ENCODE measurements at regions not wholly inside any gene's neighbourhood (a gene's known extent, or its start where the extent isn't known, plus 50 kb on each side); places are given as distances from the start of the nearest gene placed in this dataset.

DNA sequence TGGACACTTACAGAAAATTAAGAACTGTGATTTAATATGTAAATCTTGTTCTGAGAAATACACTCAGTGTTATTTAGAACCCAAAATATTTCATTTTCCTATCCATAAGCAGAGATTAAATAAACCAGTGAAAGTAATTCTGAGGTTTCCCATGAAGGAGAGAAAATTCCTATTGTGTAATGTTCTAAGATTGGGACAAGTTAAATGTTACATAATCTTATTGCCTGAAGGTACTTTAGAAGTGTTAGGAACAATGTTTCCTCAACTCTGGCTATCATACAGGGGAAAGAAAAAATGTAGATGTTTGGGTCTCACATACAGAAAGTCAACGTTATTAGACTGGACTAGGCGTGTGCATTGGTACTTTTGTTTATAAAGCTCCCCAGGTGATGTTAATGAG is 281.9 kb upstream of the SYT10 start:
- H3K27me3 ChIP-seq = no peaks in the 10 kb centered on the region
- H3K4me3 ChIP-seq = no peak overlapping the region
- no peaks in the 10 kb centered on the region for H3K9me3 ChIP-seq
- no peaks in the 10 kb centered on the region for H3K4me1 ChIP-seq
- H3K27ac ChIP-seq = no peak overlapping the region
- TF ChIP-seq, protein P1, sequence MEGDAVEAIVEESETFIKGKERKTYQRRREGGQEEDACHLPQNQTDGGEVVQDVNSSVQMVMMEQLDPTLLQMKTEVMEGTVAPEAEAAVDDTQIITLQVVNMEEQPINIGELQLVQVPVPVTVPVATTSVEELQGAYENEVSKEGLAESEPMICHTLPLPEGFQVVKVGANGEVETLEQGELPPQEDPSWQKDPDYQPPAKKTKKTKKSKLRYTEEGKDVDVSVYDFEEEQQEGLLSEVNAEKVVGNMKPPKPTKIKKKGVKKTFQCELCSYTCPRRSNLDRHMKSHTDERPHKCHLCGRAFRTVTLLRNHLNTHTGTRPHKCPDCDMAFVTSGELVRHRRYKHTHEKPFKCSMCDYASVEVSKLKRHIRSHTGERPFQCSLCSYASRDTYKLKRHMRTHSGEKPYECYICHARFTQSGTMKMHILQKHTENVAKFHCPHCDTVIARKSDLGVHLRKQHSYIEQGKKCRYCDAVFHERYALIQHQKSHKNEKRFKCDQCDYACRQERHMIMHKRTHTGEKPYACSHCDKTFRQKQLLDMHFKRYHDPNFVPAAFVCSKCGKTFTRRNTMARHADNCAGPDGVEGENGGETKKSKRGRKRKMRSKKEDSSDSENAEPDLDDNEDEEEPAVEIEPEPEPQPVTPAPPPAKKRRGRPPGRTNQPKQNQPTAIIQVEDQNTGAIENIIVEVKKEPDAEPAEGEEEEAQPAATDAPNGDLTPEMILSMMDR (IDR thresholded peaks at IDR 0.05) = no peak
- TF ChIP-seq EP300 (IDR thresholded peaks at IDR 0.05) (no peak), POLR2A (IDR thresholded peaks at IDR 0.05) (no peak)
- DNase-seq (ENCODE audit: low spot score in 2 of 2) = no peak
- H3K36me3 ChIP-seq = no peaks in the 10 kb centered on the region
- WGBS, 2 donors = 78 to 80% methylated on average over 2 of the region's 2 CpGs

DNA sequence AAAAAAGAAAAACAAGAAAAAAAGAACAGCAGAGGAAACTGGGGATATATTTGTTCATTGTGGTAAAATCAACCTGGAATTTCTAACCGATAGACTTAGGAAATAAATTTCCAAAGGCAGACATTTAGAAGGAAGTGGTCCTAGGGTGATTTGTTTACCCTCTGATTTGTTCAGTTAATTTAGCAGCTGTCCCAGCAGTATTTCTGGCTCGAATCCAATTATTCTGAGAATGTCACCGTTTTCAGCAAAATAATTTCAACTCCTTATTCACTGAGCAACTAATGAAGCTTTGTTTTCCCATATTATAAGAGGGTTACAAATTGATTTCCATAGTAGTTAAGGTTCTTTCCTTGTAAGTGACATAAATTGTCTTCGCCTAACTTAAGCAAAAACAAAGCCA is 285.2 kb upstream of the SYT10 start:
- 33 to 43% methylated on average over 4 of the region's 4 CpGs for WGBS, 2 donors

DNA sequence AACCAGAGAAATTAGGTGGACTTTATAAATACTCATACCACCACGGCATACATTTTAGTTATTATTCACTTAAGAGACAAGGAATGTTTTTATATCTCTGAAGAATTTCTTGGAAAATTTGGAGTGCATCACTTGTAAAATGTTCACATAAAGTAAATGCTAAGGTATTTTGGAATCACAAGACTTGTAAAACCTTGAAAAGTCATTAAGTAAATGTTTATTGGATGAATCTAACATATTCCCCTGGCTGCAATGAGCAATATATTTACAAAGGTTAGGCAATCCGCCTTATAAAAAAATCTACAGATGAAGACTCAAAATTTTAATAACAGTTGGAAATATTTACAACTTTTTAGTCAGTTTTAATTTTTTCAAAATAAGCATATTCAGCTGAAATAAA is 287.4 kb upstream of the ALG10 start:
- H3K27ac ChIP-seq = no peak overlapping the region
- WGBS, 2 donors = 75 to 79% methylated on average over 2 of the region's 2 CpGs
- H3K27me3 ChIP-seq = no peaks in the 10 kb centered on the region
- H3K36me3 ChIP-seq = no peaks in the 10 kb centered on the region
- no peak for TF ChIP-seq EP300 (IDR thresholded peaks at IDR 0.05)
- no peak for TF ChIP-seq POLR2A (IDR thresholded peaks at IDR 0.05)
- TF ChIP-seq, protein P1 (IDR thresholded peaks at IDR 0.05) = no peak
- H3K4me1 ChIP-seq = no peaks in the 10 kb centered on the region
- peaks cover 0 to 7% (median 0%) of the 10 kb centered on the region in 4 donors for H3K9me3 ChIP-seq
- no peak for DNase-seq (ENCODE audit: low spot score in 2 of 2)
- no peak overlapping the region for H3K4me3 ChIP-seq

More for the DNA sequence above, 285.2 kb upstream of the SYT10 start:
- Histone ChIP-seq H3K4me3 (no peak overlapping the region), H3K36me3 (no peaks in the 10 kb centered on the region), H3K9me3 (peaks cover 0 to 5% (median 0%) of the 10 kb centered on the region in 4 donors), H3K4me1 (no peaks in the 10 kb centered on the region), H3K27ac (no peak overlapping the region), H3K27me3 (no peaks in the 10 kb centered on the region)
- DNase-seq (ENCODE audit: low spot score in 2 of 2) = no peak
- TF ChIP-seq POLR2A (IDR thresholded peaks at IDR 0.05) = no peak
- TF ChIP-seq EP300 (IDR thresholded peaks at IDR 0.05) = no peak
- TF ChIP-seq, protein P1 (IDR thresholded peaks at IDR 0.05) = no peak

DNA sequence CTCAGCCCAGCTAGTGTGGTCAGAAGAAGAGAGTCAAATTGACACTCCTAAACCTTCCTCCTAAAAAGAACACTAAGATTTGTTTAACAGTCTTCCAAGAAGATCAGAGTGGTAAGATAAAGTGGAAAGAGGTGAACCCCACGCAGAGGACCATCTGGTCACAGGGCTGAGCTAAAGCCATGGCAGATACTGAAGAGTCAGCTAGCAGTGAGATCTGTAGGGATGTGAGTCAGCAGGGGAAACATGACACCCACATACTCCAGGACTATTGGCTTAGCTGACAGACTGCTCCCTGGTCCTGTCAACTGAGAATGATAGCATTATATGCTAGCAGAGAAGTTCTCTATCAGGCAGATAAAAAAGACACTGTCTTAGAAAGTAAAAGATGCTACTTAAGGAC is 269.4 kb upstream of the ALG10 start:
- Histone ChIP-seq H3K36me3 (no peaks in the 10 kb centered on the region), H3K27ac (no peak overlapping the region), H3K4me1 (no peaks in the 10 kb centered on the region), H3K9me3 (no peaks in the 10 kb centered on the region), H3K4me3 (no peak overlapping the region), H3K27me3 (no peaks in the 10 kb centered on the region)
- 50 to 60% methylated on average over 1 of the region's 1 CpG for WGBS, 2 donors
- no peak for DNase-seq (ENCODE audit: low spot score in 2 of 2)
- no peak for TF ChIP-seq EP300 (IDR thresholded peaks at IDR 0.05)
- TF ChIP-seq POLR2A (IDR thresholded peaks at IDR 0.05) = no peak
- TF ChIP-seq, protein P1 (IDR thresholded peaks at IDR 0.05) = no peak

DNA sequence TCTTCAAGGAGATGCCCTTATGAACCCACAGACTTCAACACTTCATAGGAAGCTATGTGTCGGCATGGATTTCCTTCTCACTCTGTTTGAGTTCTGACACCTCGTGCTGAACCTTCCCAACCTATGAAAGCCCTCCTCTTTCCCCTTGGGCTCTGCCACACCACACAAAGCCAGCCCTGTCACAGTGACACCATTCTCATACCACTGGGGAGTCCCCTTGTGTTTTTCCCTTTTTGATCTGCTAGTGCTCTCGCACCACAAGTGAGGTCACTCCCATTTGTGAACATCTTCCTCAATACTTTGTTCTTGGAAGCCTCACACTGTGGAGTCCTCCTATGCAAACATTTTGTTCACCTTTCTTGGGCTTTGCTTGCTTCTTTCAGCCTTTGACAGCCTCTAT is 264.6 kb upstream of the ALG10 start:
- 75 to 88% methylated on average over 3 of the region's 3 CpGs for WGBS, 2 donors
- Histone ChIP-seq H3K27me3 (no peaks in the 10 kb centered on the region), H3K27ac (no peak overlapping the region), H3K36me3 (no peaks in the 10 kb centered on the region), H3K9me3 (no peaks in the 10 kb centered on the region), H3K4me3 (no peak overlapping the region), H3K4me1 (no peaks in the 10 kb centered on the region)
- TF ChIP-seq POLR2A (IDR thresholded peaks at IDR 0.05) = no peak
- DNase-seq (ENCODE audit: low spot score in 2 of 2) = no peak

DNA sequence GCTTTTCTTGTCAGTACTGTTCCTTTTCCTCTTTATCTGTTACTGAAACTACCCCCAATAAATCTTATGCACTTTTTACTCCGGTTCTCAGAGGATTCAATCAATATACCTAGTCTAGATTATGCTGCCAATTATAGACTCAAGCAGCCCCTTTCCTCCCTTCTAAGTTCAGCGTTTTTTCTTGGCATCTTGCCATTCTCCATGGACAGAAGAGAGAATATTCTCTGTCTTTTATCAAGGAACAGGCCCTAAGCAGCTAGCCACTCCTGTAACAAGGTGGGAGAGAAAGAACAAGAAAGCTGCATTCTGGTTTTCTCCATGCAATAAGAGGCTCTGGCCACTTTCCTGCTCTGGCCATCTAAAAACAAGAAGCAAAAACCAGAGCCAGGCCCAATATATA is 263.0 kb upstream of the ALG10 start:
- Histone ChIP-seq H3K36me3 (no peaks in the 10 kb centered on the region), H3K27ac (no peak overlapping the region), H3K27me3 (no peaks in the 10 kb centered on the region), H3K4me3 (no peak overlapping the region), H3K4me1 (no peaks in the 10 kb centered on the region), H3K9me3 (no peaks in the 10 kb centered on the region)
- DNase-seq (ENCODE audit: low spot score in 2 of 2) = no peak
- TF ChIP-seq EP300 (IDR thresholded peaks at IDR 0.05) (no peak), POLR2A (IDR thresholded peaks at IDR 0.05) (no peak)
- TF ChIP-seq, protein P1 (IDR thresholded peaks at IDR 0.05) = no peak
- WGBS, 2 donors = 61 to 65% methylated on average over 2 of the region's 2 CpGs
